H1 (cell line): ENCODE measurements at regions not wholly inside any gene's neighbourhood (a gene's known extent, or its start where the extent isn't known, plus 50 kb on each side); places are given as distances from the start of the nearest gene placed in this dataset.

Source experiments
- CTCF ChIA-PET: fragments of 300-600 bp; sonication (Branson Sonifier 250); formaldehyde crosslinking; loops from one replicate; lab custom pipeline; 2021; ENCODE audit not compliant: partially characterized antibody; lab: Charles Lee
- POLR2A ChIA-PET: fragments of 300-600 bp; sonication (Branson Sonifier 250); formaldehyde crosslinking; loops from one replicate; lab custom pipeline; 2021; ENCODE audit warnings: inconsistent platforms; ENCODE audit not compliant: partially characterized antibody; lab: Charles Lee
- DNase-seq, 2 experiments: peaks; one replicate each; pipeline versions ENCODE4 v3.0.0 to v3.0.0-alpha.2; 2010 to 2022; ENCODE audit warnings: low spot score in 2 of 2, low read depth in 1 of 2, mixed read lengths in 1 of 2
- FAIRE-seq: peaks from 2 replicates; lab custom pipeline; 2011; peaks lifted over from hg19 to GRCh38; lab: Jason Lieb, UNC
- H2AFZ ChIP-seq: 2 replicates; pipeline ENCODE4 v1.8.1; 2012; ENCODE audit warnings: low read length, inconsistent platforms
- H2AK5ac ChIP-seq: 2 replicates; pipeline ENCODE4 v1.6.1; 2013; ENCODE audit warnings: low read depth, low read length
- H2BK120ac ChIP-seq: replicated peaks from 2 replicates; pipeline ENCODE3; 2013; ENCODE audit warnings: low read depth, low read length, inconsistent platforms
- H2BK12ac ChIP-seq: 2 replicates; pipeline ENCODE4 v1.6.1; 2013; ENCODE audit warnings: low read depth, low read length
- H2BK15ac ChIP-seq: 2 replicates; pipeline ENCODE4 v1.6.1; 2013; ENCODE audit warnings: low read length
- H2BK20ac ChIP-seq: 2 replicates; pipeline ENCODE4 v1.6.1; 2013; ENCODE audit warnings: low read length
- H2BK5ac ChIP-seq: 2 replicates; pipeline ENCODE4 v1.6.1; 2013; ENCODE audit warnings: low read depth, low read length
- H3K14ac ChIP-seq: 2 replicates; pipeline ENCODE4 v1.6.1; 2013; ENCODE audit warnings: inconsistent platforms; ENCODE audit not compliant: insufficient read length
- H3K18ac ChIP-seq: 2 replicates; pipeline ENCODE4 v1.6.1; 2013; ENCODE audit warnings: low read length; ENCODE audit errors: extremely low read depth
- H3K23ac ChIP-seq: 2 replicates; pipeline ENCODE4 v1.6.1; 2013; ENCODE audit warnings: inconsistent platforms; ENCODE audit not compliant: insufficient read length
- H3K23me2 ChIP-seq: 2 replicates; pipeline ENCODE4 v1.6.1; 2013; ENCODE audit warnings: low read depth, low read length
- H3K27ac ChIP-seq: 2 replicates; pipeline ENCODE4 v1.6.1; 2011; ENCODE audit warnings: low read depth, low read length, inconsistent platforms
- H3K27me3 ChIP-seq, 4 experiments: replicated peaks in 1 of 4; 1 replicate in 1 of 4; 2 replicates in 3 of 4; pipeline versions ENCODE4 v1.6.1 to v1.8.1; 2011 to 2013; ENCODE audit warnings: low read length in 3 of 4, mild to moderate bottlenecking in 3 of 4, inconsistent platforms in 2 of 4, mixed read lengths in 2 of 4, moderate library complexity in 1 of 4; ENCODE audit not compliant: control insufficient read depth in 3 of 4, insufficient read depth in 3 of 4; ENCODE audit errors: extremely low read depth in 1 of 4
- H3K36me3 ChIP-seq, 4 experiments: 2 replicates each; pipeline versions ENCODE4 v1.6.1 to v1.8.1; 2011 to 2013; ENCODE audit warnings: mild to moderate bottlenecking in 4 of 4, low read length in 3 of 4, moderate library complexity in 2 of 4, control low read depth in 1 of 4, inconsistent platforms in 1 of 4; ENCODE audit not compliant: insufficient read depth in 4 of 4, control insufficient read depth in 2 of 4
- H3K4ac ChIP-seq: replicated peaks from 2 replicates; pipeline ENCODE3; 2013; ENCODE audit warnings: low read length, low read depth, mixed read lengths, inconsistent platforms; ENCODE audit not compliant: insufficient read length
- H3K4me1 ChIP-seq, 4 experiments: replicated peaks in 1 of 4; 1 replicate in 1 of 4; 2 replicates in 3 of 4; pipeline versions ENCODE4 v1.6.1 to v1.8.1; 2011 to 2013; ENCODE audit warnings: low read length in 3 of 4, inconsistent platforms in 2 of 4, mixed read lengths in 1 of 4; ENCODE audit not compliant: insufficient read depth in 4 of 4, control insufficient read depth in 3 of 4
- H3K4me2 ChIP-seq, 2 experiments: 2 replicates each; pipeline versions ENCODE4 v1.6.1 to v1.8.1; 2011 to 2013; ENCODE audit warnings: low read depth in 2 of 2, low read length in 2 of 2, control low read depth in 1 of 2, inconsistent platforms in 1 of 2, mild to moderate bottlenecking in 1 of 2; ENCODE audit not compliant: insufficient read depth in 1 of 2
- H3K4me3 ChIP-seq, 4 experiments: fragments of 200-600, 300-600 bp in 1 of 4; sonication (generic), shearing (Covaris generic), sonication (Bioruptor Twin) in 1 of 4; 2 replicates each; pipeline versions ENCODE4 v1.5.1 to v1.8.1; 2011 to 2016; ENCODE audit warnings: low read length in 4 of 4, low read depth in 3 of 4, control low read depth in 2 of 4, inconsistent platforms in 2 of 4, mild to moderate bottlenecking in 2 of 4, mixed read lengths in 1 of 4, moderate library complexity in 1 of 4; ENCODE audit not compliant: insufficient read depth in 2 of 4; ENCODE audit errors: extremely low read depth in 1 of 4
- H3K56ac ChIP-seq: replicated peaks from 2 replicates; pipeline ENCODE3; 2013; ENCODE audit warnings: low read depth, mild to moderate bottlenecking, mixed read lengths, low read length, inconsistent platforms; ENCODE audit not compliant: insufficient read length
- H3K79me1 ChIP-seq: 2 replicates; pipeline ENCODE4 v1.6.1; 2013; ENCODE audit warnings: low read depth, low read length, control low read depth
- H3K79me2 ChIP-seq, 2 experiments: 2 replicates each; pipeline versions ENCODE4 v1.6.1 to v1.8.1; 2012 to 2013; ENCODE audit warnings: low read length in 2 of 2, mild to moderate bottlenecking in 2 of 2, inconsistent platforms in 1 of 2; ENCODE audit not compliant: insufficient read depth in 2 of 2, control insufficient read depth in 1 of 2
- H3K9ac ChIP-seq, 4 experiments: replicated peaks in 1 of 4; 1 replicate in 1 of 4; 2 replicates in 3 of 4; pipeline versions ENCODE4 v1.6.1 to v1.8.1; 2011 to 2013; ENCODE audit warnings: low read depth in 3 of 4, low read length in 3 of 4, control low read depth in 2 of 4, mild to moderate bottlenecking in 2 of 4, moderate library complexity in 2 of 4, inconsistent platforms in 1 of 4; ENCODE audit errors: extremely low read depth in 1 of 4
- H3K9me3 ChIP-seq, 2 experiments: 2 replicates each; pipeline versions ENCODE4 v1.6.1 to v1.8.1; 2012 to 2013; ENCODE audit warnings: mild to moderate bottlenecking in 2 of 2, moderate library complexity in 2 of 2, control low read depth in 1 of 2, inconsistent platforms in 1 of 2, low read depth in 1 of 2, low read length in 1 of 2, mixed read lengths in 1 of 2; ENCODE audit not compliant: insufficient read depth in 2 of 2
- H4K20me1 ChIP-seq, 2 experiments: replicated peaks in 1 of 2; 2 replicates each; pipeline versions ENCODE3 to v1.8.1; 2011 to 2013; ENCODE audit warnings: inconsistent platforms in 2 of 2, low read length in 2 of 2, mild to moderate bottlenecking in 1 of 2; ENCODE audit not compliant: insufficient read depth in 2 of 2, control insufficient read depth in 1 of 2
- H4K5ac ChIP-seq: 2 replicates; pipeline ENCODE4 v1.6.1; 2013; ENCODE audit warnings: low read length, low read depth, mixed read lengths, inconsistent platforms; ENCODE audit not compliant: insufficient read length
- H4K8ac ChIP-seq: 2 replicates; pipeline ENCODE4 v1.8.0; 2013; ENCODE audit warnings: mild to moderate bottlenecking, moderate library complexity, low read length, inconsistent platforms; ENCODE audit not compliant: insufficient read depth; ENCODE audit errors: extremely low read depth
- H4K91ac ChIP-seq: replicated peaks from 2 replicates; pipeline ENCODE3; 2013; ENCODE audit warnings: low read length, mixed read lengths, inconsistent platforms; ENCODE audit not compliant: insufficient read length
- EGR1 ChIP-seq: IDR thresholded peaks from 2 replicates; pipeline ENCODE4 v1.6.1; 2011; ENCODE audit warnings: low read depth, low read length, borderline replicate concordance
- GTF2F1 ChIP-seq: IDR thresholded peaks from 2 replicates; pipeline ENCODE4 v1.6.1; 2012; ENCODE audit warnings: low read depth, low read length, improper control_type of control experiment, borderline replicate concordance
- HDAC6 ChIP-seq: IDR thresholded peaks from one replicate; pipeline ENCODE4 v1.7.1; 2012; ENCODE audit warnings: low read depth, mild to moderate bottlenecking, inconsistent platforms, low read length, moderate library complexity
- POU5F1 ChIP-seq: IDR thresholded peaks from 2 replicates; pipeline ENCODE4 v1.6.1; 2011; ENCODE audit warnings: low read depth, mild to moderate bottlenecking, low read length, moderate library complexity
- SP4 ChIP-seq: IDR thresholded peaks from 2 replicates; pipeline ENCODE4 v1.6.1; 2012; ENCODE audit warnings: low read length, inconsistent platforms
- SUZ12 ChIP-seq: fragments of 200-600 bp; sonication (generic); IDR thresholded peaks from 2 replicates; pipeline ENCODE4 v1.6.1; 2012; ENCODE audit warnings: mild to moderate bottlenecking, inconsistent platforms, low read length, moderate library complexity, mixed read lengths
- TEAD4 ChIP-seq: IDR thresholded peaks from 2 replicates; pipeline ENCODE4 v1.6.1; 2012; ENCODE audit warnings: low read depth, low read length, inconsistent platforms, mixed read lengths
- WGBS, 2 experiments: shearing (Covaris generic) in 1 of 2; methylation state at CpG; one replicate each; pipeline versions ENCODE4 v1.1.6 to v1.1.7; 2013 to 2015; ENCODE audit warnings: low lambda C conversion rate in 2 of 2, mixed read lengths in 2 of 2, inconsistent platforms in 1 of 2, low coverage in 1 of 2, missing lambda C conversion rate in 1 of 2; ENCODE audit not compliant: insufficient replicate concordance in 2 of 2, insufficient coverage in 1 of 2, insufficient read length in 1 of 2; ENCODE audit errors: extremely low coverage in 1 of 2, missing lambda C conversion rate in 1 of 2; 5-methylcytosine and 5-hydroxymethylcytosine counted together

GRCh38 chr2:220096406-220096805, 469.0 kb downstream of the SLC4A3 start:
- Histone ChIP-seq H3K27me3 (no peaks in the 10 kb centered on the region), H4K5ac (no peak overlapping the region), H4K20me1 (no peaks in the 10 kb centered on the region), H2AFZ (no peak overlapping the region), H3K36me3 (no peaks in the 10 kb centered on the region), H2BK120ac (no peak overlapping the region), H2BK20ac (no peak overlapping the region), H3K9me3 (no peaks in the 10 kb centered on the region), H3K9ac (no peak overlapping the region), H3K79me2 (no peaks in the 10 kb centered on the region), H4K8ac (no peak overlapping the region), H3K4me2 (no peak overlapping the region), H3K4ac (no peak overlapping the region), H3K27ac (no peak overlapping the region), H2AK5ac (no peak overlapping the region), H3K4me3 (no peak overlapping the region), H2BK5ac (no peak overlapping the region), H3K23me2 (no peaks in the 10 kb centered on the region), H3K4me1 (no peaks in the 10 kb centered on the region), H3K56ac (no peak overlapping the region), H3K14ac (no peak overlapping the region), H2BK15ac (no peak overlapping the region), H3K18ac (no peak overlapping the region), H2BK12ac (no peak overlapping the region), H3K79me1 (no peaks in the 10 kb centered on the region), H3K23ac (no peak overlapping the region), H4K91ac (no peak overlapping the region)
- WGBS, 2 experiments: 72% methylated on average over 2 of the region's 2 CpGs; no CpG with 5 or more reads in 1 of the 2 experiments
- FAIRE-seq (no peak), DNase-seq (no peak)
- CTCF ChIA-PET: interaction anchor here (0.8 kb wide), 1 partner anchor 42 kb away, joined by 3 read pairs; no protein-coding TSS in a partner anchor
- POLR2A ChIA-PET: no interaction called here
- TF ChIP-seq TEAD4: no peak
- no peak for TF ChIP-seq SP4
- no peak for TF ChIP-seq POU5F1
- TF ChIP-seq SUZ12: no peak
- TF ChIP-seq EGR1: no peak
- no peak for TF ChIP-seq GTF2F1
- no peak for TF ChIP-seq HDAC6
